ENCODE measurements at regions not wholly inside any gene's neighbourhood (a gene's known extent, or its start where the extent isn't known, plus 50 kb on each side); places are given as distances from the start of the nearest gene placed in this dataset.

DNA sequence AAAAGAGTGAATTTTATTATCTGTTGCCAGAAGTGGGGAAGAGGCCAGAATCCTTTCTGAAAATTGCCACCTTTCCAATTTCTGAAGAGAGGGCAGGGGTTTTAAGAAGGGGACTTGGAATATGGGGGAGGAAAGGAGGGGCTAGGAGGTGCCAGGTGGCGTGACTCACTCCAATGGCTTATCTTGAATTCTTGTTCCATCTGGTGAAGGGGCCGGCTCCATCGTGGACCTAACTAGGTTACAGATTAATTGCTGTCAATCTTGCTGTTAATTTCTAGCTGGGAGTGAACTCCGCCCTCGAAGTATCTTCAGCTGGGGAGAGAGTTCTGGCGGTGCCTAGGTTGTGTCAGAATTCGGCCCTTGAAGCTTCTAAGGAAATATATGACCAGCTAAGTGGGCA, 138.7 kb downstream of the YTHDC2 start:
- Histone ChIP-seq H3K4me2 (ENCODE audit: low read length) (no peak overlapping the region), H3K4me3 (replicated peaks in 1 of 2; ENCODE audit: low read depth in 1 of 2, low read length in 2 of 2) (no peak overlapping the region), H3K9me3 (ENCODE audit: control insufficient read depth in 1 of 2, insufficient read depth in 1 of 2, low read depth in 1 of 2, low read length in 2 of 2) (no peaks in the 10 kb centered on the region), H3K27me3 (ENCODE audit: insufficient read depth, low read length) (no peaks in the 10 kb centered on the region; the same call in 1 of the 2 replicates), H4K20me1 (ENCODE audit: insufficient read depth) (no peaks in the 10 kb centered on the region), H2AFZ (ENCODE audit: low read depth, low read length, poor library complexity, severe bottlenecking) (no peak overlapping the region), H3K9me2 (ENCODE audit: insufficient read depth) (no peaks in the 10 kb centered on the region), H3K4me1 (ENCODE audit: control insufficient read depth in 1 of 2, insufficient read depth in 2 of 2, low read length in 2 of 2) (no peaks in the 10 kb centered on the region), H3K79me2 (ENCODE audit: insufficient read depth, low read length) (no peaks in the 10 kb centered on the region), H3K9ac (ENCODE audit: low read length) (no peak overlapping the region), H3K27ac (ENCODE audit: low read depth, low read length) (no peak overlapping the region), H3K36me3 (ENCODE audit: control insufficient read depth in 1 of 2, insufficient read depth in 2 of 2, low read length in 2 of 2) (no peaks in the 10 kb centered on the region)
- TF ChIP-seq YY1 (IDR thresholded peaks at IDR 0.05; ENCODE audit: extremely low read depth, insufficient replicate concordance, low read depth, low read length) (no peak), CBX3 (IDR thresholded peaks at IDR 0.05; ENCODE audit: low read depth) (no peak), SIN3A (IDR thresholded peaks at IDR 0.05; ENCODE audit: low read depth) (no peak), ZFX (IDR thresholded peaks at IDR 0.05) (no peak)
- TF ChIP-seq, protein P1, sequence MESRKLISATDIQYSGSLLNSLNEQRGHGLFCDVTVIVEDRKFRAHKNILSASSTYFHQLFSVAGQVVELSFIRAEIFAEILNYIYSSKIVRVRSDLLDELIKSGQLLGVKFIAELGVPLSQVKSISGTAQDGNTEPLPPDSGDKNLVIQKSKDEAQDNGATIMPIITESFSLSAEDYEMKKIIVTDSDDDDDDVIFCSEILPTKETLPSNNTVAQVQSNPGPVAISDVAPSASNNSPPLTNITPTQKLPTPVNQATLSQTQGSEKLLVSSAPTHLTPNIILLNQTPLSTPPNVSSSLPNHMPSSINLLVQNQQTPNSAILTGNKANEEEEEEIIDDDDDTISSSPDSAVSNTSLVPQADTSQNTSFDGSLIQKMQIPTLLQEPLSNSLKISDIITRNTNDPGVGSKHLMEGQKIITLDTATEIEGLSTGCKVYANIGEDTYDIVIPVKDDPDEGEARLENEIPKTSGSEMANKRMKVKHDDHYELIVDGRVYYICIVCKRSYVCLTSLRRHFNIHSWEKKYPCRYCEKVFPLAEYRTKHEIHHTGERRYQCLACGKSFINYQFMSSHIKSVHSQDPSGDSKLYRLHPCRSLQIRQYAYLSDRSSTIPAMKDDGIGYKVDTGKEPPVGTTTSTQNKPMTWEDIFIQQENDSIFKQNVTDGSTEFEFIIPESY (IDR thresholded peaks at IDR 0.05; ENCODE audit: extremely low read depth, insufficient replicate concordance, low read length), result no peak
- TF ChIP-seq, protein P2, sequence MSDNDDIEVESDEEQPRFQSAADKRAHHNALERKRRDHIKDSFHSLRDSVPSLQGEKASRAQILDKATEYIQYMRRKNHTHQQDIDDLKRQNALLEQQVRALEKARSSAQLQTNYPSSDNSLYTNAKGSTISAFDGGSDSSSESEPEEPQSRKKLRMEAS (IDR thresholded peaks at IDR 0.05), result no peak
- DNase-seq (ENCODE audit: low read depth, low spot score) (no peak), ATAC-seq (no peak)
- ChIA-PET RAD21 (ENCODE audit: low non-redundant PET in 1 of 2, low total read pairs in 2 of 2, uncharacterized antibody in 2 of 2, unreplicated experiment in 2 of 2) (no interaction called here), POLR2A (no interaction called here), CTCF (interaction anchor here (1.4 kb wide), 1 partner anchor 40 kb away, joined by 5 read pairs; no protein-coding TSS in a partner anchor)
- BruUV-seq (replicated peaks), result no TSS peak
- intact Hi-C loops (cut with micrococcal nuclease), result no loop called here

GRCh38 chr5:113654828-113655227, 141.3 kb downstream of the YTHDC2 start:
- Histone ChIP-seq H3K9me2 (ENCODE audit: insufficient read depth) (no peaks in the 10 kb centered on the region), H3K4me1 (ENCODE audit: control insufficient read depth in 1 of 2, insufficient read depth in 2 of 2, low read length in 2 of 2) (no peaks in the 10 kb centered on the region), H3K9me3 (ENCODE audit: control insufficient read depth in 1 of 2, insufficient read depth in 1 of 2, low read depth in 1 of 2, low read length in 2 of 2) (no peaks in the 10 kb centered on the region), H3K4me3 (replicated peaks in 1 of 2; ENCODE audit: low read depth in 1 of 2, low read length in 2 of 2) (no peak overlapping the region), H4K20me1 (ENCODE audit: insufficient read depth) (no peaks in the 10 kb centered on the region), H3K9ac (ENCODE audit: low read length) (no peak overlapping the region), H2AFZ (ENCODE audit: low read depth, low read length, poor library complexity, severe bottlenecking) (no peak overlapping the region), H3K36me3 (ENCODE audit: control insufficient read depth in 1 of 2, insufficient read depth in 2 of 2, low read length in 2 of 2) (no peaks in the 10 kb centered on the region), H3K27me3 (ENCODE audit: insufficient read depth, low read length) (no peaks in the 10 kb centered on the region; the same call in 1 of the 2 replicates), H3K27ac (ENCODE audit: low read depth, low read length) (no peak overlapping the region), H3K79me2 (ENCODE audit: insufficient read depth, low read length) (no peaks in the 10 kb centered on the region), H3K4me2 (ENCODE audit: low read length) (no peak overlapping the region)
- POLR2A ChIA-PET, result no interaction called here
- intact Hi-C loops (cut with micrococcal nuclease), result no loop called here
- ATAC-seq (no peak), DNase-seq (ENCODE audit: low read depth, low spot score) (no peak)
- CTCF ChIA-PET, result no interaction called here
- no TSS peak for BruUV-seq (replicated peaks)
- RAD21 ChIA-PET (ENCODE audit: low non-redundant PET in 1 of 2, low total read pairs in 2 of 2, uncharacterized antibody in 2 of 2, unreplicated experiment in 2 of 2), result no interaction called here
- no peak for TF ChIP-seq SRF (IDR thresholded peaks at IDR 0.05; ENCODE audit: low read depth)
- TF ChIP-seq POLR2AphosphoS5 (IDR thresholded peaks at IDR 0.05; ENCODE audit: low read depth, low read length), result no peak
- TF ChIP-seq ELF1 (IDR thresholded peaks at IDR 0.05; ENCODE audit: borderline replicate concordance, low read depth), result no peak
- no peak for TF ChIP-seq ZNF274 (IDR thresholded peaks at IDR 0.05; ENCODE audit: low read depth, low read length)
- TF ChIP-seq ATF3 (IDR thresholded peaks at IDR 0.05), result no peak
- TF ChIP-seq CEBPB (IDR thresholded peaks at IDR 0.05; ENCODE audit: low read depth), result no peak
- TF ChIP-seq, protein P1 (IDR thresholded peaks at IDR 0.05; ENCODE audit: extremely low read depth, insufficient replicate concordance, low read length), result no peak
- TF ChIP-seq POLR2A (IDR thresholded peaks at IDR 0.05; ENCODE audit: borderline replicate concordance, extremely low read depth, insufficient read depth, insufficient read length), result no peak
- TF ChIP-seq TCF7L2 (IDR thresholded peaks at IDR 0.05; ENCODE audit: borderline replicate concordance, extremely low read depth, insufficient read depth, insufficient read length), result no peak
- no peak for TF ChIP-seq YY1 (IDR thresholded peaks at IDR 0.05; ENCODE audit: extremely low read depth, insufficient replicate concordance, low read depth, low read length)
- TF ChIP-seq EZH2phosphoT487 (IDR thresholded peaks at IDR 0.05; ENCODE audit: borderline replicate concordance), result no peak
- TF ChIP-seq CBX3 (IDR thresholded peaks at IDR 0.05; ENCODE audit: low read depth), result no peak
- TF ChIP-seq, protein P2 (IDR thresholded peaks at IDR 0.05), result no peak
- TF ChIP-seq JUND (IDR thresholded peaks at IDR 0.05), result no peak
- TF ChIP-seq FOSL1 (IDR thresholded peaks at IDR 0.05; ENCODE audit: low read depth), result no peak
